GM21381 (cell line): ENCODE measurements at regions not wholly inside any gene's neighbourhood (a gene's known extent, or its start where the extent isn't known, plus 50 kb on each side); places are given as distances from the start of the nearest gene placed in this dataset.
"Not testable (repeated sequence)": the region's sequence is repeated elsewhere in the genome, so short reads cannot be mapped to it uniquely, and the experiment has no call there.

Source experiments
- ATAC-seq: cut with Tn5 transposase; IDR thresholded peaks from one replicate; pipeline ENCODE4 v1.9.1; 2021; ENCODE audit warnings: mild to moderate bottlenecking, moderate library complexity; ENCODE audit not compliant: unreplicated experiment

DNA sequence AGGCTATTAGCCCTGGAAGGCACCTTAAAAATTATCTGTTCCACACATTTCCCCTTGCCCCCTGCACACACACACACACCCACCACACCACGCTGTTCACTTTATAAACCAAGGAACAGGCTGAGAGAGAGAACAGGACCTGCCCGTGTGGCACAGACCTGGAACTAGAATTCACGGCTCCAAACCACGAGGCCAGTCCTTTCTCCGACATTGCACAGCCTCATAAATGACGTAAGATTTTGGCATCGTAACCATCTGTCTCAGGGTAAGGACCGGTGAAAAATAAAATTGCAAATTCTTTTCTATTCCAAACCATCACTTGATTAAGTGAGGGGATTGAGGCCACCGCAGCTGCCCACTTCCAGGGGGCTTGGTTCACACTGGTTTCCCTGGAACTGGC, 330.3 kb downstream of the BCOR start:
- no peak for ATAC-seq

DNA sequence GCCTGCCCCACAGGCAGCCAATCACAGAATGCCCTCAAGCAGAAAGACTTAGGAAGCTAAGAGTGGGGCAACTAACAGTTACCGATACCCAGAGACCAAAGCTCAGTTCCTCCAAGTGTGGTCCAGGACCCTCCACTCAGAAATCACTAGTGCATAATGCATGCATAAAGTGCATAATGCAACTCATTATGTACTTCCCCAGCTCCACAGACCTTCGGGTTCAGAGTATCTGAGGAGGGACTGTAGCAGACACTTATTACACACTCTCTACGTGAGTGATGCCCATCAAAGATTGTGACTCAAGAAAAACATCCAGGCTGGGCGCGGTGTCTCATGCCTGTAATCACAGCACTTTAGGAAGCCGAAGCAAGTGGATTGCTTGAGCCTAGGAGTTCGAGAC, 328.0 kb downstream of the BCOR start:
- ATAC-seq, result no peak

DNA sequence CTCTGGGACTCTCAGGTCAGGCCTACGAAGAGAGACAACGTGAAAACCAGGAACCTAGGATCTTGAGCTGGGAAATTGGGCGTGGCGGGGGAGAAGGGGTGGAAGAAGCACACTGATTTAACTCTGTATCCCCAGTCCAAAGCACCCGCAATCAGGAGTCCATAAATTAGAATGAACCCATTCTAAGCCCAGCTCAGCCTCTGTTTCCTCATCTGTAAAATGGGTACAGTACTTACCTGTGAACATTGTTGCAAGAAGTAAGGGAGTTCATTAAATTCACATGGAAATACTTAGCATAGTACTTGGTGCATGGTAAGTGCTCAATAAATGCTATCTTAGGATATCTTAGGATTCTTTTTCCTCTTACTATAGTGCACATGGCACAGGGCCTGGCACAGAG, 326.7 kb downstream of the BCOR start:
- ATAC-seq, result no peak

DNA sequence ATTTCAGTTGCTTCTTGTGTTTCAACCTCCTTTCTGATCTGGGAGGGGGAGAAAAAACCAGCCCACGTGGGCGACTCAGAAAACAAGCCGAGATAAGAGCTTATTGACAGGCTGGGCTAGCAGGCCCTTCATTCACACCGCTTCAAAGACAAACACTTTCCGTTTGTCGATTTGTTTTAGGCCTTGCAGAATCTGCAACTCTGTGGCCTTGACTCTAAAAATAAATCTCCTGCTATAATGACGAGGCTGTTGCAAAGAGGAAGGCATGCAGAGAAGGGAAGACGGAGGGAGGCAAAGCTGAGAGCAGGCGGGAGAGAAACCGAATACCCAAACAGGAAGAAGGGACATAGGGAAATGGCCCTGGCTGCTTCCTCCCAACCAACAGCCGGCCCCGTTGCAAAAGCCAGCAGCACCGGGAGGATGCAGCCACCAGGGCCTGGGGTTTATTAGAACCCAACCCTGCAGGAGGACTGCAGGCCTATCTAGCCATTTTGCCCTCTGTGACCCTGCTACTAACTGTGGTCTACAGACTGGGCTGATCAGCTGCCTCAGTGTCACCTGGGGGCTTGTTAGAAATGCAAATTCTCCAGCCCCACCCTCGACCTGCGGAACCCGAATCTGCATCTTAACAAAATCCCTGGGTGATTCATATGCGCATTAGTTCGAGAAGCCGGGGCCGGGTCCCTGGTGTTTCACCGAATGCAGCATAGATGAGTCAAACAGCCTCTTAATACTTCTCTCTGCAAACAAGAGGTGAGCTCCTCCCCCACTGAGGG, 325.5 kb downstream of the BCOR start:
- no peak for ATAC-seq

DNA sequence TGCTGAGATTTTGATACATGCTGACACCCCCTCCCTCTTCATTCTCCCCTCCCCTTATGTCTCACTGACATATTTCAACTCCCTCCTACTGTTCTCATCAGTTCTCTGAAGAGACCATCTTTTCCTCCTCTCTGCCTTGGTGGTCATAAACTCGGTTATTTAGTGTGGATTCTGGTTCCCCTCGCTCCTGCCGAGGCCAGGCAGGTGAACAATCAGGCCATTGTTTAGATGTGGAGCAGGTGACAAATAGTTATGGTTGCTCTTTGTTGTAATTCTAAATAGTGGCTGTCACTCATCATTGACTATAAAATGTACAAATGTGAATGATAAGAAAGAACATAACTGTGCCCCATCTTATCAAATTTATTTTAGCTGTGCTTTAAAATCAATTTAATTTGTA, 324.6 kb downstream of the BCOR start:
- ATAC-seq, result no peak

DNA sequence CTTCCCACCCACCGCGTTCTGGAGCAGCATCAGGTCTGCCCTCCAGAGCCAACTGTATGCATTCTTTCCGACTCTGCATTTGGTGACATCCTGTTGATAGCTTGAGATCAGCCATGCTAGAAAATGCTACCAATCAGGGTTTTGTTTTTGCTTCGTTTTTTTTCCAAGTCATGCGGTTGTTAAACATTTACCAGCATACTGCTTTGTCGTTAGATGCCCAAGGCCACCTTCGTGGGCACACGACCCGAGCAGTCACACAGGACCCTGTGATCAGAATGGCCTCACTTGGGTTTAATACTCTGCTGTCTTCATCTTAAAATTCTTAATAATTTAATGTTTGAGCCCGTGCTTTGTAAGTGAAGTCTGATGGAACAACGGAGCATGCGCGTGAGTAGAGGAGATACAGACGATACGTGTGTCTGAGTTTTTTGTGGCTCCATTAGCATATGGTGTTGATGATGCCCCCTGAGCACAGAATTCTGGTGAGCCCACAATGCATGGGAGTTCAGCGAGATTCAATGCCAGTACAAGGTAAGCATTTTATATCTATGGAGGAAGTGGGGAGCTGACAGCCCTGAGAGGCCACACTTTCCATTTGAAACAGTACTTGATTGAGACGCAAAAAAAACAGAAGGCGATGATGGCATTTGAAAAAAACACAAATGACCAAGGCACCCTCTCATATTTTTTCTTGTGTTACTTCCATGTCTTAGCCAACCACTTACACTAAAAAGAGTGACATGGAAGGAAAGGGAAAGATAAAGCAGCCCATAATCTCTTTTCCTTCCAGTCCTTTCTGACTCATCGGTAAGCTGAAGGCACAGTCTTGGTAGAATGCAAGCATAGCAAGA, 323.6 kb downstream of the BCOR start:
- ATAC-seq, result no peak

DNA sequence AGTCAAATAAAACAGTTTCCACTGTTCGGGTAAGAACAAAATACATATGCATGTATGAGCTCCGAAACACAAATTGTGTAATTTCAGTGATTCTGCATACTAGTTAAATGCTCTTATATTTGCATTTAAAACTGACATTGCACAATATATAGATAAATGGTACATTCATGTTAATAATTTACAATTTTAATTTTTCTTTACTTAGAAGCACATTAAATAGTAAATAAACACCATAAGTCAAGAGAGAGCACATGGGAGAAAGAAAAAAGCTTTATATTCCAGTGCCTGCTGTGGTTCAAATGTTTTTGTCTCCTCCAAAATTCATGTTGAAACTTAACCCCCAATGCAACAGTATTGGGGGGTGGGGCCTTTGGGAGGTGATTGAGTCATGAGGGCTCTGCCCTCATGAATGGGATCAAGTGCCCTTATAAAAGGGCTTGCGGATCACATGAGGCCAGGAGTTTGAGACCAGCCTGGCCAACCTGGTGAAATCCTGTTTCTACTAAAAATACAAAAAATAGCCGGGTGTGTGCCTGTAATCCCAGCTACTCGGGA, 322.9 kb downstream of the BCOR start:
- ATAC-seq, result no peak

DNA sequence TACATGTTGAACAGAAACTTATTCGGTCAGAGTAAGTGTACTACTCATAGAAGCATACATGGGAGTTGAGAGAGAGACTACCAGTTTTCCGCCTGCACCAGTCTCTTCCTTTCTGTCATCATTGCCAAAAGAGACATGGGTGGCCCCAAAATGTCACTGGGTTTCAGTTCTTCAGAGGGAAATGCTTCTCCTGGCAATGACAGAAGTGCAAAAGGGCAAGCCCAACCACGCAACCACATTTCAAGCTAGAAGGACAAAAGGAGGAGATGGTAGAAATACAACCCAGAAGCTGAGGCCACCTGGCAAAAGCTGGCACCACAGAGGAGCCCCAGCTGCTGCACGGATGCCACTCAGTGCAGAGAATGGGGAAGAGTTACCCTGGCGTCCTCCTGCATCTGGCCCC, 320.1 kb downstream of the BCOR start:
- no peak for ATAC-seq

DNA sequence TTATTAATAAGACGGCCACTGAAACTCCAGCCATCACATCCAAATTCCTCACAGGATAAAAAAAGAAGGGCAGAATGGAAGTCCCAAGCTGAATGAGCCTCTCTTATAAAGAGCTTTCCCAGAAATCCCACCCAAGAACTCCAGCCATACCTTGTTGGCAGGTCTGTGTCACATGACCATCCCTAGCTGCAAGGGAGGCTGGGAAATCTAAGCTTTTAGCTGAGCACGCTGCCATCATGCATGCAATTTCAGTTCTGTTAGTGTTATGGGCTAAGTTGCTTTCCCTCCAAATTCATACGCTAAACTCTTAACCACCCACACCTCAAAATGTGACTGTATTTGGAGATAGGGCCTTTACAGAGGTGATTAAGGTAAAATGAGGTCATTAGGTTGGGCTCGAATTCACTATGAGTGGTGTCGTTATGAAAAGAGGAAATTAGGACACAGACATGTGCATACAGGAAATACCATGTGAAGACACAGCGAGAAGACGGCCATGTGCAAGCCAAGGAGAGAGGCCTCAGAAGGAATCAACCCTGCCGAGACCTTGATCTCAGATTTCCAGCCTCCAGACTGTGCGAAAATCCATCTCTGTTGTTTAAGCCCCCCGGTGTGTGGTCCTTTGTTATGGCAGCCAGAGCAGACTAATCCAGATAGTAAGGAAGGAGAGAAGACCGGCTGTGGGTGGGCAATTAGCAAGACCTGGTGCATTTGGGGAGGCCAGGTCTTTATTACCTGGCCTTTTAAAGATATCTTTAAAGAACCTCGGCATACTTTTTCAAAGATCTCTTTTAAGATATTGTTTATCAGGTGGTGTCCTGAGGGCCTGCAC, 317.6 kb downstream of the BCOR start:
- no peak for ATAC-seq

DNA sequence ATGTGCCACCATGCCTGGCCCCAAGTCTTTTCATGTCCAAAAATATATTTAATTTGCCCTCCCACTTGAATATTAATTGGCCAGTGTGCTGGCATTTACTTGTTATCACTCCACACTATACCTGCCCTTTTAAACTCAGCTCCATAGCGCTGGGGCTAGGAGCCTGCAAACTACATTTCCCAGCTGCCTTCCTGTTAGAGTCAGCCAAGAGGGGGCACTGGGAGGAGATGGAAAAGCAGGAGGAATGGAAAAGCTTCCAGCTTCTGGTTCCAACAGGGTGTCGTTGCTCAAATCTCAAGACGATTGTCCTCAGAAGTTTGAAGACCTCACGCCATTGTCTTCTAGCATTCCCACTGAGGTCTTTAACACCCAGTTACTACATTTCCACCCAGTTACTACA, 315.5 kb downstream of the BCOR start:
- ATAC-seq, result no peak

DNA sequence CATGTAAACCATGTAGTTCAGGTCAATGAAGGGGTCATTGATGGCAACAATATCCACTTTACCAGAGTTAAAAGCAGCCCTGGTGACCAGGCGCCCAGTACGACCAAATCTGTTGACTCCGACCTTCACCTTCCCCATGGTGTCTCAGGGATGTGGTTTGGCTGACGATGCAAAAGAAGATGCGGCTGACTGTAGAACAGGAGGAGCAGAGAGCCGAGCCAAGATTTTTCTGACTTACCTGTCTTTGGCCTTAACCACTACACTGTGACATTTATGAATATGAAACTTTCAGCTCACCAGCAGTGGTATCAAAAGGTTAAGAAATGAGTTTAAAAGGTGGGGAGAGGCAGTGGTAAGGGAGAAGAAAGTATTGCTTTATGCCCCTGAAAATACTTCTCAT, 309.8 kb downstream of the BCOR start:
- ATAC-seq, result no peak

DNA sequence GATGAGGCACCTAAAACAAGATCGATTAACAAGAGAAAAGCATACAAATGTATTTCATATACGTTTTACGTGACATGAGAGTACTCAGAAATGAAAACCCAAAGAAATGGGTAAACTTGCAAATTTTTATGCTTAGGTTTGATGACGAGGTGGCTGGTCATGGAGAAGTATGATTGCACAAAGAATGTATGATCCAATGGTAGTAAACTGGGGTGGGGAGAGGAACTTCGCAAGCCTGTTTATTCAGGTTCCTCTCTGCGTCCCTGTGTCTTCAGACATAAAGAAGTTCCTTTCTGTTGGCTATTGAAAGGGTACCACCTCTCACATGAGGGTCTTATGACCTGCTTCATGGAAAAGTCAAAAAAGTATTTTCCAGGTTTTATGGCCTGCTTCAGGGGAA, 309.2 kb downstream of the BCOR start:
- ATAC-seq, result no peak

DNA sequence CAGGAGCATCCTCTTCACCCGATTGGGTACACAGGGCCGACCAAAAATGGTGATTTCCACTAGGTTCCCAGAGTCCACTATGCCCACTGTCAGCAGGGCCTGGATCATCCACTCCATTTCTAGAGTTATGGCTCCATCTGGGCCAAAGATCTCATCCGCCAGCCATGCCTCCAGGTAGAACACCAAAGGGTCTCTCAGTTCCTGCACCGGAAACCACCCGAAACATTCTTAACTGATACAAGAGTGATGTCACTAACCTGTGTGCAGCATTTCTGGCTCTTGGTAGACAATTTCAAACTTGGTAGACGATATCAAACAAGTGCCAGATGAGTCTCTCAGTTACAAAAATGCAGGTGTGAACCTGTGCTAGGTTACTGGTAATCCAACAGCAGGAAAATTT, 306.1 kb downstream of the BCOR start:
- ATAC-seq, result no peak

DNA sequence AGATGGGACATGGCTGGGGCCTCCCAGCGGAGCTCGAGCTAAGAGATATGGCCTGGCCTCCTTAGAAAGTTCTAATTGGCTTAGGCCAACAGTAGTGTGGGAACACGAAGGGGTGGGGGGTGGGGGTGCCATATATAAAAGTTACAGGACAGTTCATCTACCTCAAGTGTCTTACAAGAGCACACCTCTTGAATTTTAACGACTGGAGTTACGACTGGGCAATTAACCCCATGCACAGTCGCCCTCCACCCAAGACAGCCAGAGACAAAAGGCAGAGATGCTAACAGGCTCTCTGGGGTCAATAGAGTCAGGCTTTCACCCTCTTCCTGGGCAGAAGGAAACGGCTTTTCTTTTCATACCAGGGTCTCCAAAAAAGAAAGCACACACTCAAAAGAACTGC, 302.2 kb downstream of the BCOR start:
- no peak for ATAC-seq

DNA sequence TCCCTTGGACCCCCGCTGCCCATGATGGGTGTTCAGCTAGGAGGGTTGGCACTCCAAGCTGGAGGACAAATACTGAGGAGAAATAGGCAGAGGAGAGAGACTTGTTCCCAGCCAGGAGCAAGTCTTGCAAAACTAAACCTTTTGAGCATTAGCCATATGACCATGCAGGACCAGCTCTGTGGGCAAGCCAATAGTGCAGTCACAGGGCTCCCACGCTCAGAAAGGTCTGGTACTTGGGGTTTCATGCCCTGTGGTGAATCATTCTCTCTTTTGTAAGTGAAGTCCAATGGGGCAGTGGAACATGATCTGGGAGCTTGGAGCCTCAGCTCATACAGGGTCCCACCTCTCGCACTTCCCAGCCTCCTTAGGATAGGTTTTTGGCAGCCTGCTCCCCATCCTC, 300.9 kb downstream of the BCOR start:
- no peak for ATAC-seq

DNA sequence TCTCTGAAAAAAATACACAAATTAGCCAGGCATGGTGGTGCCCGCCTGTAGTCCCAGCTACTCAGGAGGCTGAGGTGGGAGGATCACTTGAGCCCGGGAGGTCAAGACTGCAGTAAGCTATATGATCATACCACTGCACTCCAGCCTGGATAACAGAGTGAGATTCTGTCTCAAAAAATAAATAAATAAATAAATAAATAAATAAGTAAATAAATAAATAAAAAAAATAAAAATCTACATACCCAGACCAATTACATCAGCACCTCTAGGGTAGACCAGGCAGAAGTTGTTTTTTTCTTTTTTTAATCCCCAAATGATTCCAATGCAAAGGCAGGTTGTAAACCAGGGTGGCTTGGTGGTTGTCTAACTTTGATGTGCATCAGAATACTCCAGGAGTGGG, 299.3 kb downstream of the BCOR start:
- not testable (repeated sequence) for ATAC-seq

DNA sequence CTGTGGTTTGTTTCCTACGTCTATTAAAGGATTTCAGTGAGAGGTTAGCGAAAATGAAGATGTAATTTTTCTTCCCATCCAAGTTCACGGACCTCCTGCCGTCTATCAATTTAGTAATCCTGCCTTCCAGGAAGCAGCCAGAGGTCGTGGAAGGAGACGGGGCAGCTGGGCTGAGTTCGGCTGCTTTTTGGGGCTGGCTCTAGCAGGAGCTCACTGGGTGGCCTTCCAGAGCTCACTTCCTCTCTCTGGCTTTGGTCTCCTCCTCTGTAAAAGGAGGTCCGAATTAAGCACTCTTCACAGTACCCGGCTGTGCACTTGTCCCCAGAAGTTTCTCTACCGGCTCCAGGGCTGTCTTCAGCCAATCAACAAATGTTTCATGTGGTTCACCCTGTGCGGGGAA, 295.4 kb downstream of the BCOR start:
- no peak for ATAC-seq

DNA sequence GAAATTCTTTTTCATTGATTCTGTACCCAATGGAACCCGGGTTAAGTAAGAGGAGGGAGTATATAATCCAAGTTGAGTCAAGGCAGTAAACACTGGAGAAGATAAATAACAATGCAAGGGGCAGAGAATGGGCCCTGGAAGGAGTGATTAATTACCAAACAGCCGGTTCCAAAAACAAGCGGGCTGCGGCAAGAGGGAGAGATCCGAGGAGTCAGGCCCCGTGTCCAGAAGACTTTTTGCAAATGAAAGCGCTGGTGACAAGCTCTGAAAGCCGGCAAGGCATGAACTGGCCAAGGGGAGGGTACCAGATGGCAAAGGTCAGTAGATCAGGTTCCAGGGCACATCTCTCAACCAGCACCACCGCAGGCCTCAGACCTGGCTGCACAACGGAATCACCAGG, 294.9 kb downstream of the BCOR start:
- no peak for ATAC-seq

DNA sequence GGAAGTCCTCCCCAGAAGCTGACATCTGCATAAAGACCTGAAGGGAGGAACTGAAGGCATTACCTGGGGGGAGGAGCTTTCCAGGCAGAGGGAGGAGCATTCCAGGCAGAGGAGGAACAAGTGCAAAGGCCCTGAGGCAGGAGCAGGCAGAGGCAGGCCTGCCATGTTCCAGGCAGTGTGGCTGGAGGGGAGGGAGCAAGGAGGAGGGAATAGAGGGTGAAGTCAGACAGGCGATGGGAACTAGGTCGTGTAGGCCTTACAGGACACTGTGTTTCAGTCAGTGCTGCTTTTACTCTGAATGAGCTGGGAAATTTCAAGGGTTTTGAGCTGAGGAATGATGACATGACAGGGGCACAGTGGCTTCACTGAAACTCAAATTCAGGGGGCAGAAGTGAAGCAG, 292.7 kb downstream of the BCOR start:
- ATAC-seq, result no peak

DNA sequence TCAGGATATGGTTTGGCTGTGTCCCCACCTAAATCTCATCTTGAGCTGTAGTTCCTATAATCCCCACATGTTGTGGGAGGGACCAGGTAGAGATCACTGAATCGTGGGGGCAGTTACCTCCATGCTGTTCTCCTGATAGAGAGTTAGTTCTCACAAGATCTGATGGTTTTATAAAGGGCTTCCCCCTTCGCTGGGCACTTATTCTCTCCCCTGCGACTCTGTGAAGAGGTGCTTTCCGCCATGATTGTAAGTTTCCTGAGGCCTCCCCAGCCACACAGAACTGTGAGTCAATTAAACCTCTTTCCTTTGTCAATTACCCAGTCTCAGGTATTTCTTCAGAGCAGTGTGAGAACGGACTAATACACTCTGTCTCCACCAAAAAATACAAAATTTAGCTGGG, 291.9 kb downstream of the BCOR start:
- no peak for ATAC-seq

DNA sequence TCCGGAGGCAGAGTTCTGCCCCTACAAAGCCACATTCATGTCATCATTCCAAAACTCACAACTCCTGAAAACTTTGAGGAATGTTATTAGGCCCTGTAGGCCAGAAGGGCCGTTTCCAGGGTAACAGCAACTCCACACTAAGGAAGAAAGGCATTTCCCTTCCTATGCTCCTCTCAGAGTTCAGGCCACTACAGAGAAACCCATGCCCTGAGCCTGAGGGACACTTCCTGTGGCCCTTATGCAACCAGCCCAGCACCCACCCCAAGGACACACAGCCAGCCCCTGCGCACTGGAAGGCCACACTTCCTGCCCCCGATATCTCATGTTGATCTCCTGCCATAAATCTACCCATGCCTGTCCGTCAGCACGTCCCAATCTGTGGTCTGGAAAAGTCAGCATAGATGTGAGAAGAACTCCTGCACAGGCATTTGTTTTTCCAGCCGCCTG, 289.3 kb downstream of the BCOR start:
- no peak for ATAC-seq
